HG02642 (cell line): ENCODE measurements at regions not wholly inside any gene's neighbourhood (a gene's known extent, or its start where the extent isn't known, plus 50 kb on each side); places are given as distances from the start of the nearest gene placed in this dataset.

Source experiments
- ATAC-seq: cut with Tn5 transposase; IDR thresholded peaks from one replicate; pipeline ENCODE4 v1.9.1; 2021; ENCODE audit warnings: mild to moderate bottlenecking; ENCODE audit not compliant: unreplicated experiment, poor library complexity

- peak; percentile 64 for ATAC-seq
These were observed 178.4 kb upstream of the RPS6KA3 start for GRCh38 chrX:20445109-20445508.

- peak; percentile 72 for ATAC-seq
These were observed 175.9 kb upstream of the RPS6KA3 start for GRCh38 chrX:20442597-20442996.

- ATAC-seq: no peak
These were observed 174.4 kb upstream of the RPS6KA3 start for GRCh38 chrX:20441123-20441522.

- ATAC-seq: no peak
These were observed 172.3 kb upstream of the RPS6KA3 start for GRCh38 chrX:20438871-20439526.

- no peak for ATAC-seq
These were observed 171.0 kb upstream of the RPS6KA3 start for GRCh38 chrX:20437683-20438082.

- no peak for ATAC-seq
These were observed 169.2 kb upstream of the RPS6KA3 start for GRCh38 chrX:20435913-20436312.

- ATAC-seq: no peak
These were observed 168.3 kb upstream of the RPS6KA3 start for GRCh38 chrX:20434986-20435385.

- ATAC-seq: peak; percentile 5
These were observed 166.7 kb upstream of the RPS6KA3 start for GRCh38 chrX:20433388-20433775.

GRCh38 chrX:20432746-20433387, 166.2 kb upstream of the RPS6KA3 start:
- ATAC-seq: peak; percentile 68

GRCh38 chrX:20432048-20432447, 165.3 kb upstream of the RPS6KA3 start:
- ATAC-seq: no peak

GRCh38 chrX:20431486-20431885, 164.8 kb upstream of the RPS6KA3 start:
- ATAC-seq: no peak

- ATAC-seq: no peak
These were observed 160.6 kb upstream of the RPS6KA3 start for GRCh38 chrX:20427173-20427770.

GRCh38 chrX:20421697-20422096, 155.0 kb upstream of the RPS6KA3 start:
- no peak for ATAC-seq

- ATAC-seq: no peak
These were observed 154.6 kb upstream of the RPS6KA3 start for GRCh38 chrX:20421275-20421674.

- ATAC-seq: no peak
These were observed 153.3 kb upstream of the RPS6KA3 start for GRCh38 chrX:20420058-20420457.

GRCh38 chrX:20418379-20419150, 151.9 kb upstream of the RPS6KA3 start:
- peak; percentile 91 for ATAC-seq

- no peak for ATAC-seq
These were observed 148.2 kb upstream of the RPS6KA3 start for GRCh38 chrX:20414762-20415445.

- ATAC-seq: no peak
These were observed 147.4 kb upstream of the RPS6KA3 start for GRCh38 chrX:20414066-20414465.

GRCh38 chrX:20412871-20413486, 146.3 kb upstream of the RPS6KA3 start:
- ATAC-seq: peak; percentile 87

- no peak for ATAC-seq
These were observed 143.8 kb upstream of the RPS6KA3 start for GRCh38 chrX:20410540-20410939.
